Frontal cortex (tissue), 3 donors: ENCODE measurements at regions not wholly inside any gene's neighbourhood (a gene's known extent, or its start where the extent isn't known, plus 50 kb on each side); places are given as distances from the start of the nearest gene placed in this dataset.
"Not testable (repeated sequence)": the region's sequence is repeated elsewhere in the genome, so short reads cannot be mapped to it uniquely, and the experiment has no call there.

ENCODE experiments used
- DNase-seq, 2 donors: peaks; one replicate each; pipeline ENCODE4 v3.0.0; 2012; ENCODE audit warnings: low spot score in 2 of 2
- FAIRE-seq: peaks from 2 replicates; lab custom pipeline; 2012; peaks lifted over from hg19 to GRCh38; lab: Jason Lieb, UNC
- donor health status: control.
- donor health status: control.
- donor health status: control.

DNA sequence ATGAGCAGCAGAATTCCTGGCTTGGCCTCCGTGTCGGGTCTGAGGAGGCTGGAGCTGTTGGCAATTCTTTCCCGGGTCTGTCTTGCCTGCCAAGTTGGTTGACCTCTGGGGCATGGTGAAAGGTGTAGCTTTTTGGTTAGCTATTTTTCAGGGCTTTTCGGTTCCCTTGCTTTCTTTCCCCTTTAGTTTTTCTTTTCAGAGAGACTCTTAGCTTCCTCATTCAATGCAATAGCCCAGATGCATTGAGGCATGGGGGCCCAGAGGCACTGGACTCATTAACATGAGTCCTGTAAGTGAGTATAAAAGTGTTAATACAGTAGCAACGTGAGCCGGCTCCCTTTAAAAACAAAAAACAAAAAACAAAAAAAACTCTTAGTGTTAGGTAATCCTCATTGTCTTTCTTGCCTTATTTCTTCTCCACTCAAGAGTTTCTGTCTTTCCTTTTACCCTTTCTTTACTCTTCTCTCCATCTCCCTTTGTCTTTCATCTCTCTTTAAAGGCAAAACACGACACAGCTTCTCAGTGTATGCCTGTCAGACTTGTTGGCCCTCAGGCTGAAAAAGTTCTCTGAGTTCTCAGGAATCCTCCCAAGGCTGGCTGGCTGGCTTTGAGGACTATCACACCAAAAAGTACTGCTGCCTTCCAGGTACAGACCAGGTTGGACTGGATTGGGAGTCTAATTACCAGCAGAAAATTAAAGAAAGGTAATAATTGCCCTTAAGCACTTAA lies 289.9 kb upstream of the TUT7 start:
- DNase-seq (no peak), FAIRE-seq (no peak)

DNA sequence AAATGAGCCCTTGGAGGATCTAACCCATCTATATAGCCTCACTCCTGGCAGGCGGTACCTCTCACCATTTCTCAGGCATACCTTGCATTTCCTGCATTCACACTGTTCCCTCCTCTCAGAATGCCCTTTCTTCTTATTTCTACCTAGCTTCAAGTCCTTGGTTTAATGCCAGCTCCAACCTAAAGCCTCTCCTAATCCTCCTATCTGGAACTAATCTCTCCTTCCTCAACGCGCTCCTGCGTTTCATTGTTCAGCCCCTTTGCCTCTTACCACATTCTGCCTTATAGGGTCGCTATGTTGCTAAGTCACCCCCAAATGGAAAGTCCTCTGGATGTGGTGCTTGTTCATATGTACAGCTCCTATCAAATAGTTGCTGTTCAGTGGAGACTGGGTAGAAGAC lies 288.5 kb upstream of the TUT7 start:
- FAIRE-seq, result no peak
- no peak for DNase-seq

DNA sequence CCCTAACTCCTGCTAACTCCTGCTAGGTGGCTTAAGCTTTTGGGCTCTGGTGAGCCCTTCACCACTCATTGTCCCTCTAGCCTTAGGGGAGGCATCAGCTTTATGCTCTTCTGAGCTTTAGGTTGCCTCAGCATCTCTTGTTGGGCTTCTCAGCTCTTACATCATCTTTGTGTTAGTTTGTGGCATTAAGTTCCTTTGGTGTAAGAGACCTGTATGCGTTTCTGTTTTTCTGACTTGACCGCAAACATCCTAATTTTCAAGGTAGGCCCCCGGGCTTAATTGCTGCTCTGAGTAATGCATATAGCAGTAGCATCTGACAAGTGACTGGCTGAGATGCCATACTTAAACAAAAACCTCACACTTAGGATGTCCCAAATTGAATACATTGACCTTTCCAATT lies 287.8 kb upstream of the TUT7 start:
- FAIRE-seq, result no peak
- no peak for DNase-seq

DNA sequence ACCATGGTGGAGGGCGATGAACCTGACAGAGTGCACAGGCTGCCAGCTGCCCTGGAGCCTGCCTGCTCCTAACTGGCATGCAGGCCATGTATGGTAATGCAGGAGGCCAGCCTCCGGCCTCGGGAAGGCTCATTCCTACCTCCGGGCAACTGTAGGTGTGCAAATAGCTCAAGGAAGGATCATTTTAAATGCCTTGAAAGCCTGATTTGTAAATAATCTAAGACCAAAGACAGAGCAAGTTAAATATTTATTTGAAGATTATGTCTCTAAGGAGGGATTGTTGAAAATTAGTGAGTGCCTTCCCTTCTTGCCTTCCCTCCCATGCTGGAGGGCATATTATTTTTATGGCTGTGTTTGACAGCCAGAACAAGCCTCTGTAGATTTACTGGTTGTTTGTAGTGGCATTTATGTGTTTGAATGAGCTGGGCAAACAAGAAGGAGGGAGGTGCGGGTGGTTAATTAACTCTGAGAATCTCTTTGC lies 285.7 kb upstream of the TUT7 start:
- FAIRE-seq, result no peak

DNA sequence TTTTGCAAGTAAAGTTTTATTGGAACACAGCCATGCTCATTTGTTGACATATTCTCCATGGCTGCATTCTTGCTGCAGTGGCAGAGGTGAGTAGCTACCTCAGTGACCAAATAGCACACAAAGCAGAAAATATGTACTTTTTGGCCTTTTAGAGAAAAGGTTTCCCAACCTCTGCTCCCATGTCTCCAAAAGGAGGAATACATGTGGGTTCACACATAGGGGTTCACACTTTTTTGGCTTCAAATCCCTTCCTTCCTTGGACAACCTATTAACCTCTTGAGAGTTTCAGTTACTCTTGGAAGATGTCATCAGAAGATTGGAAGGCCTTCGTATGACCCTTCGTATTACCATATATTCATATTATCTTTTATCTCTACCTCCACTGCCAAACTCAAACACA lies 285.1 kb upstream of the TUT7 start:
- DNase-seq (no peak), FAIRE-seq (no peak)

More for the DNA sequence above, 285.7 kb upstream of the TUT7 start:
- no peak for DNase-seq

DNA sequence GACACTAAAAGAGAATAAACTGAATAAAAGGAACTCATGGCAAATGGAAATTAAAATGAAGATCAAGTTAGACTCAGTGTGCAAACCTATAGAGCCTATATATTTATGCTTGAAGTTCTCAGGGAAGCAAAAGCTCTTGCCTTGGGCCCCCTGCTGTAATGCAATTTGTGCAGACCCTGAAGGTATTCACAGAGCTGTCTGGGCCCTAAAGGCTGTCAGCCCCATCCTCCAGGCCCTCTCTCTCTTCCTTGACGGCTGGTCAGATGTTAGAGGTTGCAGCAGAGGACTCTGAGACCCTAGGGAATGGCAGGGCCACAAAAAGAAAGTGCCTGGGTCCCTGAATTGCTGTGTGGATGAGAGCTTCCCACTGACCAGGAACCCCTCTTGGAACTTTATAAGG lies 283.9 kb upstream of the TUT7 start:
- no peak for DNase-seq
- FAIRE-seq, result no peak

DNA sequence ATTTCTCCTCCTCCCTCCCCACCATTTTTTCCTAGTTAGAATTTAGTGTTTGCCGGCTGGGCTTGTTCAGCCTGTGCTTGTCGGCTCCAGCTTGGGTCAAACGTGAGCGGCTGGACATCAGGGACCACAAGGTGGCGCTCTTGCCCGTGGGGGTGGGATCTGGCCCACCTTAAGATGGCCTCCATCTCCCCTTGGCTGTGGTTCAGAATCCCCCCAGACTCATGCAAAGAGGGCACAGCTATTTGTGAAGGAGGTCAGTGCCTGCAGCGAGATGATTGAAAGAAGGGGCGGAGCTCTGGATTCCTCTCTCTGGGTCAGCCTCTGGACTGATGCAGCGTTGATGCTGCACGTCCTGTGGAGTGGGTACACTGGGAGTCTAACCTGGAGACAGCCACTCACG lies 283.3 kb upstream of the TUT7 start:
- no peak for DNase-seq
- FAIRE-seq, result no peak

DNA sequence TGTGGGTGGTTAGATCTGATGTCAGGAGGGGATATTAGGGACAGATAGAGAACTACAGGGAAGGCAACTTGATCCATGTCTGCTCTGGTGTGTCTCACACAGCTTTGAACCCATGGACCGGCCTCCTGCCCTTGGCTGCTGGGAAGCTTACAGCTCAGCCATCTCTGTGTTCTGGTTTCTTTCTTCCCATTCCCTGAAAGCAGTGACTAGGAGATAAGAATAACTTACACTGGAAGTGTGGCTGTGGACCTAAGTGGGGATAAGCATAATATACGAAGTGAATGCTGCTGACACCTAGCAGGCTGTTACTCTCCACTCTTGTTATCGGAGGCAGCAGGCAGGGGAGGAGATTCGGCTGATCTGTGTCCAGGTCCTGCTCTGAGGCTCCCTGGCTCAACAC lies 282.3 kb upstream of the TUT7 start:
- DNase-seq (no peak), FAIRE-seq (no peak)

DNA sequence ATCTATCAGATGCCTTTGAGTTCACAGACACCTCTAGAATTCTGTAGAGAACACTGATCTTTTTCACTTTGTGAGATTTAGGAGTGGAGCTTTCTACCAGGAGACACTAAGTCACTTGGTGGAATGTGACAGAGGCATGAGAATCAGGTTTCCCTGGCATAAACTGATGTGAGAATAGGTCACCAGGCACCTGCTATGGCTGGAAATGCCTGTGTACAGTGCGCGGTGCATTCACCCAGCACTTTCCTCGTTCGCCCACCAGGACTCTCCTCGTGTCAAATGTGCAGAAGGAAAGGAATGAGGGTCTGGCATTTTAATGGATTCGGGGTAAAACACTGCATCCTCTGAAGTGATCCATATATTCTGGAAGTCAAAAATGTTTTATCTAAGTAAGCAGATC lies 281.8 kb upstream of the TUT7 start:
- DNase-seq (no peak), FAIRE-seq (no peak)

DNA sequence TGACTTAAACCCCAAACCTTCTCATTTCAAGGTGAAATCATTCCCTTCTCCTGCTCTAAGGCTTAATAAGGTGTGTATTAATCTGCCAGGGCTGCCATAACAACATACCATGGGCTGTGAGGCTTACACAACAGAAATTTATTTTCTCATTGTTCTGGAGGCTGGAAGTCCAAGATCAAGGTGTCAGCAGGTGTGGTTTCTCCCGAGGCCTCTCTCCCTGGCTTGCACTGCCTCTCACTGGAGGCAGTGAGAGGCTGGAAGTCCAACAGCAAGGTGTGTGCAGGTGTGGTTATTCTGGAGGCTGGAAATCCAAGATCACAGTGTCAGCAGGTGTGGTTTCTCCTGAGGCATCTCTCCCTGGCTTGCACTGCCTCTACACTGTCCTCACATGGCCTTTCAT lies 280.3 kb upstream of the TUT7 start:
- no peak for FAIRE-seq
- no peak for DNase-seq

DNA sequence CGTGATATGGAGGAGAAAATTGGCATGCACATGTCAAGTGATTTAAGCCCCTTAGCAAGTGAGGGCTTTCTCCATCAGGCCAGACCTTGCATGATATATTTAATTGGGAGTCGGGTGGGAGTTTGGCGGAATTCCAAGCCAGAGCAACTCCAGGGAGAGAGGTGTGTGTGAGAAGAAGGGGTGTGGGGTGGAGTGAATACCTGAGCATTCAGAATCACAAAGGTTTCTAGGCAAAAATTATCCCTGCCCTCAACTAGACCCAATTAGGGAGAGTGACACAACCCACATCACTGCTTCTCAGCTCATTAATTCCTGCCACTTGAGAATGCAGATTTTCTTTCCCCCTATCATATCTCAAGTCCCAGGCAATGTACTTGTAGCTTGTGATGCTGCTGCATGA lies 279.7 kb upstream of the TUT7 start:
- FAIRE-seq (no peak), DNase-seq (no peak)

DNA sequence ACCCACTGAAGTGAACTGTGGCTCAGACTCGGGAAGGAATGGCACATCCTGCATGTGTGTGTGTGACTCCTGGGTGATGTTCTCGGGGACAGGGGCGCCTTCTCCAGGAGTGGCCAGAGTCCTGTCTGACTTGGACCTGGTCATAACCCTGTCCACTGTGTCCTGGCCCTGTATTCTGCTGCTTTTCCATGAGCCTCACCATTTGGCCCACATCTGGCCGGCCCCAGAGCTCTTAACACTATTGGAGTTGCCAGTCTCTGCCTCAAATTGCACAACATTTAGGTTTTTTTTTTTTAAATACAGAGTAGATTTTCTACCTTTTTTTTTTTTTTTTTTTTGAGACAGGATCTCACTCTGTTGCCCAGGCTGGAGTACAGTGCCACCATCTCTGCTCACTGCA lies 278.3 kb upstream of the TUT7 start:
- DNase-seq (no peak), FAIRE-seq (no peak)

DNA sequence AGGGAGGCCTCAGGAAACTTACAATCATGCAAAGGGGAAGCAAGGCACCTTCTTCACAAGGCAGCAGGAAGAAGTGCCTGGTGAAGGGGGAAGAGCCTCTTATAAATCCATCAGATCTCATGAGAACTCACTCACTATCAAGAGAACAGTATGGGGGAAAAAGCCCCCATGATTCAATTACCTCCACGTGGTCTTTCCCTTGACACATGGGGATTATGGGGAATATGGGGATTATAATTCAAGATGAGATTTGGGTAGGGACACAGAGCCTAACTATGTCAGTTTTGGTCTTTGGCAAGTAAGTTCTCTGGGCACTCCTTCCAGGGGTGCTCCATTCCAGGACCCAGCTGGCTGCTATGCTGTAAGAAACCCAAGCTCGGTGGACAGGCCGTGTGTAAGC lies 275.3 kb upstream of the TUT7 start:
- DNase-seq (no peak), FAIRE-seq (no peak)

DNA sequence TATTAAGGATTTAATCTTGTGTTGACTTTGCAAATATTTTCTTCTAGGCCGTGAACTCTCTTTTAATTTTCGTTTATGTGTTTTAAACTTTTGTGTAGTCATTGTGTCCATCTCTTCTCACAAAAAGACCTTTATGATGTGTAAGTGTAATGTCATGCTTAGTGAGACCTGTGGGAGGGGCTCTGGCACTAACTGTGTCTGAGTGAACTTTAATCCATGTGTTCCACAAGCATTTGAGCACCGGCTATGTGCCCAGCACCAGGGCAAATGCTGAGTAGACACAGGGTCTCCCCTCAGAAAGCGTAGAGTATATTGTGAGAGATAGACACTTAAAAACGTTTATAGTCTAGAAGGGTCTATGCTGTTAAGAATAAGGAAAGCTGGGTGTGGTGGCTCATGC lies 272.6 kb upstream of the TUT7 start:
- DNase-seq, result no peak
- no peak for FAIRE-seq

DNA sequence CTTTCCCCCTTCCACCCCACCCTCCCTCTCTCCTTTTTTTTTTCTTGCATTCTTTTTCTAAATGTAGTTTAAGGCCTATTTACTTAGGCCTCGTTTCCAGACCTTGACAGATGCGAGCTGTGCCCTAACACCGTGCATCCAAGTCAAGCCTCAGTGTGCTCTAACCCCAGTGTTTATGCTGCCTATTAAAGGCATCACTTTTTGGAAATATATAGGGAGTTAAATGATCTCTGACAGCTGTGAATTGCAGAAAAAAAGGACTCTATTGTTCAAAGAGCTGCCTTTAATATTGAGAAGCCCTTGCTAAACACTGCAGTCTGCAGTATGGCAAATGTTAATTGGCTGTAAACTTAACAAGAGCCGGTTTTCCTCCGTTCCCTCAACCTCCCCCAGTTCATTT lies 270.4 kb upstream of the TUT7 start:
- FAIRE-seq (no peak), DNase-seq (no peak)

DNA sequence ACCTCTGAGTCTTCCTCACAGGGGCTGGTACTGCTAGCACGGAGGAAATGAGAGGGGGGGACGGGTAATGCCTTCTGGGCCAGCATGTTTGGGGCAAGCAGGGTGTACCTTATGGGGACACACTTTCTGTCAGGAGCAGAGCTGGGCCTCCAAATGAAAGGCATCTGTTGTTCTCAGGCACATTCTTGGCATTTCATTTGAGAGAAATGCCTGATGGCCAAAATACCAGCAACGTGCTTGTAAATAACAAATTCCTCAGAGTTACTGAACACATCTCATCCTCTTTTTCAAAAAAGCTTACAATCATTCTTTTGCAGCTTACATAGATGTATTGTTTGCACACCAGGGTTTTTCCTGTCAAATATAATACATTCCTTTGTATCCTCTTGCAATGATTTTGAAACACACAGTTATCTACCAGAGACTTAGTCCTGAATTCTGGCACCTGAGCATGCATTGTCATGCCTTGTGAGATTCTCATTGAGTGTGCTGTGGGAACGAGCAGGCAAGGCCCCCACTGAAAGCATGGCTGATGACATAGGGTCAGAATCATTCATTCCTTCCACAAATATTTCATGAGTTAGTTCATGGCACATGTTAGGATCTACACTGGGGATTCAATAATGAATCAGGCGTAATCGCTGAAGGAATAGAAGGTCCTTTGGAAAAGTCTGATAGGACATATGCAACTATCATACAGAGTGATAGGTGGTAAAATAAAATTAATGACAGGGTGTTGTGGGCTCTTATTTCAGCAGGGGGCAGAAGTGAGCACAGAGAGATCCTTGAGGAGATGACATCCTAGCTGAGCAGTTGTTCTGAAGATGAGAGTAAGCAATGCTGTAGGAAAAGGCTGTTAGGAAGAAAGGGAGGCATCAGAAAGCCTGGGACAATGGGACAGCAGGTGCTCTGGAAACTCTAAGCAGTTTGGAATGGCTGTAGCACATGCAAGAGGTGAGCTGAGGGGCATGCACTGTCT lies 260.9 kb upstream of the TUT7 start:
- no peak for DNase-seq
- no peak for FAIRE-seq

DNA sequence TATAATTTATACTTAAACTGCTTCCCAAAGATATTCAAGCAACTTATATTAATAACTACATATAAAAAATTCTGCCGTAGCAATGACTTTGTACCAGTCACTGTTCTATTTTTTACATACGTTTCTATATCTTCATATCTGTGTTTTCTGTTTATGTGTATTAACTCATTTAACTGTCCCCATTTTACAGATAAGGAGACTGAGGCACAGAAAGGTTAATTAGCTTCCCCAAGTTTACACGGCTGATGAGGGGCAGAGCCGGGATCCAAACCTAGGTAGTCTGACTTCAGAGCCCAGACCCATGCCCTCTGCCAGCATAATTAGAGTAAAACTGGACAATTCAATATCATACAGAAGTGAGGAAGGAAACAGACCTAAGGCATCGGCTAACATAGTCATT lies 259.7 kb upstream of the TUT7 start:
- DNase-seq (no peak), FAIRE-seq (no peak)

DNA sequence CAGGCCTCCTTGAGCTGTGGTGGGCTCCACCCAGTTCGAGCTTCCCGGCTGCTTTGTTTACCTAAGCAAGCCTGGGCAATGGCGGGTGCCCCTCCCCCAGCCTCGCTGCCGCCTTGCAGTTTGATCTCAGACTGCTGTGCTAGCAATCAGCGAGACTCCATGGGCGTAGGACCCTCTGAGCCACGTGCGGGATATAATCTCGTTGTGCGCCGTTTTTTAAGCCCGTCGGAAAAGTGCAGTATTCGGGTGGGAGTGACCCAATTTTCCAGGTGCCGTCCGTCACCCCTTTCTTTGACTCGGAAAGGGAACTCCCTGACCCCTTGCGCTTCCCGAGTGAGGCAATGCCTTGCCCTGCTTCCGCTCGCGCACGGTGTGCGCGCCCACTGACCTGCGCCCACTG lies 257.3 kb upstream of the TUT7 start:
- not testable (repeated sequence) for DNase-seq, FAIRE-seq

DNA sequence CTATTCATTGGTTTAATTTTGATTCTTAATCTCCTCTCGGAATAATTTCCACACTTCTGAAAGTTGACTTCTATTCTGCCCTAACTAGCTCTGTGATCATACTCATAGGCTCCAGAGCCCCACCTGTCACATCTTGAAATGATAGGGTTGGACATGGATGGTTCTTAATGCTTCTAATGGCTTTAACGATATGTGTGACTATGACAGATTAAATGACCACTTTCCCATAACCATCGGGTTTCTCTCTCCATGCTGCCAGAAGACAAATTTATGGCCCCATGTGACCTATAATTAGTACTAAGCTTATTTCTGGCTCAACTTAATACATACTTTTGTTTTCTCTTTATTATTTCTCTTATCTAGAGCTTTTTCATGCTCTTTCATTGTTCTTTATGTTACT lies 251.1 kb upstream of the TUT7 start:
- DNase-seq (no peak), FAIRE-seq (no peak)

DNA sequence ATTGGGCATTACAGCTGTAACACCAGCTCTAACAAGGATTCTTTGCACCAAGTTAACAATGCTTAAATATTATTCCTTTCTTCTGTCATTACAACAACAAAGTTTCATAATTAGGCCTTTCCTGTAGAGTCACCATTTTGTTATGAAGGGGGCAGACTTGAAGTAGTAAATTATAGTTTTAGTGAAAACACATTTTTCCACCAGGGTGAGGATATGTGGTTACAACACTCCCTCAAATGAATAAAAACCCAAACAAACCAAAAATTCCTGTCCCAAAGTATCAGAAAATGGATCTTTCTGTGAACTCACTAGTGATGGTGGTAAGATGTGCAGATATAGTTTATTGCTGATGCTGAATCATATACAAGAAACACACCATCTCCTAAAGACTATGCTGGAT lies 250.5 kb upstream of the TUT7 start:
- FAIRE-seq (no peak), DNase-seq (no peak)

DNA sequence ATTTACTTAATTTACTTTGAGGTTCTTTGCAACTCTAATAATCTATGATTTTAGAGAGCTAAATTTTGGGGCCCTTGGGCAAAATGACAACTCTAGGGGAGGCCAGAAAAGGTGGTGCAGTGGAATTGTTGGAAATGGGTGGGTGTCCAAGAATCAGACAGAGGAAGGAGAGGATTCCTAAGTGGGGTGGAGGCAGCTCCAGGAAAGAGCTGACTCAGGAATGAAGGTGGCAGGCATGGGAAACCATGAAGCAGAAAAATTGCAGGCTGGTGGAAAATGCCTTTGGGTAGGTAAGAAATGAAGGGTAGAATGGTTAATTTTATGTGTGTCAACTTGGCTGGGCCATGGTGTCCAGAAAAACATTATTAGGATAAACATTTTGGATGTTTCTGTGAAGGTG lies 248.5 kb upstream of the TUT7 start:
- DNase-seq (no peak), FAIRE-seq (no peak)
